Activated B cell treated with CpG ODN at 0.5 μM for 24 hours (primary cell): ENCODE measurements at regions not wholly inside any gene's neighbourhood (a gene's known extent, or its start where the extent isn't known, plus 50 kb on each side); places are given as distances from the start of the nearest gene placed in this dataset.

Experiments
- ATAC-seq: fragments of 200-7000 bp; cut with Tn5 transposase; one replicate; pipeline ENCODE4 v1.10.0; 2021; ENCODE audit warnings: low read depth, mild to moderate bottlenecking, moderate library complexity
- CTCF ChIA-PET: fragments of 350-600 bp; sonication (Branson Sonifier 250); formaldehyde crosslinking; loops from one replicate; lab custom pipeline; 2021; ENCODE audit warnings: antibody characterized with exemption; lab: Charles Lee
- POLR2A ChIA-PET: fragments of 350-600 bp; sonication (Branson Sonifier 250); formaldehyde crosslinking; loops from one replicate; lab custom pipeline; 2021; ENCODE audit warnings: antibody characterized with exemption; lab: Charles Lee
- DNase-seq: peaks from one replicate; pipeline ENCODE4 v3.0.0; 2022
- H3K27ac Mint-ChIP-seq: one replicate; pipeline ENCODE4 v1.8.0; 2020; ENCODE audit warnings: mixed read lengths
- H3K27me3 Mint-ChIP-seq: one replicate; pipeline ENCODE4 v1.8.0; 2021; ENCODE audit warnings: mixed read lengths
- H3K36me3 Mint-ChIP-seq: one replicate; pipeline ENCODE4 v1.8.0; 2021; ENCODE audit warnings: low read depth, mixed read lengths
- H3K4me1 Mint-ChIP-seq: one replicate; pipeline ENCODE4 v1.8.0; 2021; ENCODE audit warnings: mixed read lengths
- H3K4me3 Mint-ChIP-seq: one replicate; pipeline ENCODE4 v1.8.0; 2020; ENCODE audit warnings: mild to moderate bottlenecking, mixed read lengths
- H3K9me3 Mint-ChIP-seq: one replicate; pipeline ENCODE4 v1.8.0; 2020; ENCODE audit warnings: mixed read lengths
- intact Hi-C: fragments of 100-400 bp; cut with micrococcal nuclease; formaldehyde crosslinking; loops from one replicate; pipeline ENCODE4 v1.15.1; 2024
- TF ChIP-seq, protein P1 (sequence below): fragments of 200-600 bp; IDR thresholded peaks from one replicate; pipeline ENCODE4 v1.8.0; 2022; ENCODE audit warnings: antibody characterized with exemption, mild to moderate bottlenecking

DNA sequence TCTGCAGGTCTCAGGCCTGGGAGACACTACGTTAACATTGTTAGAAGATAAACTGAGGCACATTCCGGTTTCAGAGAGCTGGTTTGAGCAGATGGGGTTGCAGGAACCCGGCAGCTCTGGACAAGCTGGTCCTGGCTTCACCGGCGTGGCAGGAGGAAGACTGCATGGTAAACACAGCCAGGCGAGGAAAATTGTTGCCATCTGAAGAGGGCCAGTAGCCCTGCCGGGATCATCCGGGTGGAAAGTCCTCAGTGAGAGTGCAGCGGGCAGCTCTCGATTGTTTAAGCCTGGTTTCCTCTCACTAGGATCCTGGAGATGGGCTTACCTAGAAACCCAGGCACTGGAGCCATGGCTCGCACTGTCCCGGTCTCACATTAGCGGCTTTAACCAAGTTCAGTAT is 226.9 kb downstream of the IRX2 start:
- intact Hi-C loops = no loop called here
- no peak overlapping the region for H3K4me3 Mint-ChIP-seq
- H3K27me3 Mint-ChIP-seq = no peaks in the 10 kb centered on the region
- POLR2A ChIA-PET = no interaction called here
- CTCF ChIA-PET = no interaction called here
- H3K36me3 Mint-ChIP-seq = no peaks in the 10 kb centered on the region
- no peak for ATAC-seq
- TF ChIP-seq, protein P1, sequence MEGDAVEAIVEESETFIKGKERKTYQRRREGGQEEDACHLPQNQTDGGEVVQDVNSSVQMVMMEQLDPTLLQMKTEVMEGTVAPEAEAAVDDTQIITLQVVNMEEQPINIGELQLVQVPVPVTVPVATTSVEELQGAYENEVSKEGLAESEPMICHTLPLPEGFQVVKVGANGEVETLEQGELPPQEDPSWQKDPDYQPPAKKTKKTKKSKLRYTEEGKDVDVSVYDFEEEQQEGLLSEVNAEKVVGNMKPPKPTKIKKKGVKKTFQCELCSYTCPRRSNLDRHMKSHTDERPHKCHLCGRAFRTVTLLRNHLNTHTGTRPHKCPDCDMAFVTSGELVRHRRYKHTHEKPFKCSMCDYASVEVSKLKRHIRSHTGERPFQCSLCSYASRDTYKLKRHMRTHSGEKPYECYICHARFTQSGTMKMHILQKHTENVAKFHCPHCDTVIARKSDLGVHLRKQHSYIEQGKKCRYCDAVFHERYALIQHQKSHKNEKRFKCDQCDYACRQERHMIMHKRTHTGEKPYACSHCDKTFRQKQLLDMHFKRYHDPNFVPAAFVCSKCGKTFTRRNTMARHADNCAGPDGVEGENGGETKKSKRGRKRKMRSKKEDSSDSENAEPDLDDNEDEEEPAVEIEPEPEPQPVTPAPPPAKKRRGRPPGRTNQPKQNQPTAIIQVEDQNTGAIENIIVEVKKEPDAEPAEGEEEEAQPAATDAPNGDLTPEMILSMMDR = no peak
- peaks cover 2% of the 10 kb centered on the region for H3K9me3 Mint-ChIP-seq
- H3K4me1 Mint-ChIP-seq = no peaks in the 10 kb centered on the region
- DNase-seq = no peak
- H3K27ac Mint-ChIP-seq = no peak overlapping the region

DNA sequence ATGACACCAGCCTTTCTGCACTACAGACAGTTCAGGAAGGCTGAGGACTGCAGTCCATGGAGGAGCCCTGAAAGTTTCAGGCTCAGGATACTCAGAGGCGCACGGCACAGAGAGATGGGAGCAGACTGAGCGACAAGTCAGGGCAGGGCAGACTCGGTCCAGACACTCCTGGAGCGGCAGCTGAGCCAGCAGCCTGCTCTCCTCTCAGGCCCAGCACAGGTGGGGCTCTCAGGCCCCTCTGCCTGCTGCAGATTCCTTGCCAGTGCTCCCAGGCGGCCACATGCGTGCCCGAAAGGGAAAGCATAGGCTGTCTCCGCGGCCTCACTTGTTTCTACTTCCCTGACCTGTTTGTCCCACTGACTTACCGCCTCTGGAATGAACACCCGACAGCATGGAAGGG is 228.3 kb downstream of the IRX2 start:
- peaks cover 2% of the 10 kb centered on the region for H3K9me3 Mint-ChIP-seq
- no peaks in the 10 kb centered on the region for H3K27me3 Mint-ChIP-seq
- ATAC-seq = no peak
- no peak for DNase-seq
- intact Hi-C loops = no loop called here
- H3K36me3 Mint-ChIP-seq = no peaks in the 10 kb centered on the region
- POLR2A ChIA-PET = no interaction called here
- H3K27ac Mint-ChIP-seq = no peak overlapping the region
- H3K4me3 Mint-ChIP-seq = no peak overlapping the region
- TF ChIP-seq, protein P1 = no peak
- CTCF ChIA-PET = no interaction called here
- H3K4me1 Mint-ChIP-seq = no peaks in the 10 kb centered on the region

DNA sequence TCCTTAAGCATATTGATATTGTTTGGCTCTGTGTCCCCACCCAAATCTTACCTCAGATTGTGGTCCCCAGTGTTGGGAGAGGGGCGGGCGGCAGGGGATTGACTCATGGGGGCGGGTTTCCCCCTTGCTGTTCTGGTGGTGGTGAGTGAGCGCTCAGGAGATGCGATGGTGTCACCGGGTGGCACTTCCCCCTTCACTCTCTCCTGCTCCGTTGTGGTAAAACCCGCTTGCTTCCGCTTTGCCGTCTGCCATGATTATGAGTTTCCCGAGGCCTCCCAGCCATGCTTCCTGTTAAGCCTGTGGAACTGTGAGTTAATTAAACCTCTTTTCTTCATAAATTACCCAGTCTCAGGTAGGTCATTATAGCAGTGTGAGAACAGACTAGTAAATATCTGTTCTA is 229.1 kb downstream of the IRX2 start:
- no peaks in the 10 kb centered on the region for H3K36me3 Mint-ChIP-seq
- POLR2A ChIA-PET = no interaction called here
- H3K4me3 Mint-ChIP-seq = no peak overlapping the region
- TF ChIP-seq, protein P1 = no peak
- DNase-seq (no peak), ATAC-seq (no peak)
- CTCF ChIA-PET = no interaction called here
- intact Hi-C loops = no loop called here
- no peaks in the 10 kb centered on the region for H3K4me1 Mint-ChIP-seq
- H3K9me3 Mint-ChIP-seq = no peaks in the 10 kb centered on the region
- H3K27me3 Mint-ChIP-seq = no peaks in the 10 kb centered on the region
- no peak overlapping the region for H3K27ac Mint-ChIP-seq

DNA sequence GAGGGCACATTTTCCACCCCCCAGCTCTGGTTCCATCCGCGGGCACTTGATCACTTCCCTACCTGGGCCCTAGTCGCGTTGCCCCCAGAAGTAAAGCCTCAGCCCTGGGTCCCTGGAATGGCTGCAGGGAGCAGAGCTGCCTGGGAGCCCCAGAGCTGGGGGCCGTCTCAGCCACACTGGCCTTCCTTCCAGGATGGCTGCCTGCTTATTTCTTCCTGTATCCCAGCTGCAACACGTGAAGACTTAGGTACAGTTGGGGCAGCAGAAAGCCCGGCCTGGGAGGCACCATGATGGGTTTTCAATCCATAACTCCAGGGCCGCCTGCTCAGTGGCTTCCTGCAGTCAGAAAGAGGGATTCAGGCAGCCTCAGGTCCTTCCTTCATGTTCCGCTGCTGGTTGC is 232.3 kb downstream of the IRX2 start:
- H3K4me1 Mint-ChIP-seq = no peaks in the 10 kb centered on the region
- ATAC-seq = no peak
- DNase-seq = no peak
- no peaks in the 10 kb centered on the region for H3K36me3 Mint-ChIP-seq
- H3K27me3 Mint-ChIP-seq = no peaks in the 10 kb centered on the region
- no peak overlapping the region for H3K4me3 Mint-ChIP-seq
- intact Hi-C loops = no loop called here
- TF ChIP-seq, protein P1 = no peak
- no peak overlapping the region for H3K27ac Mint-ChIP-seq
- ChIA-PET CTCF (no interaction called here), POLR2A (no interaction called here)
- H3K9me3 Mint-ChIP-seq = no peaks in the 10 kb centered on the region

DNA sequence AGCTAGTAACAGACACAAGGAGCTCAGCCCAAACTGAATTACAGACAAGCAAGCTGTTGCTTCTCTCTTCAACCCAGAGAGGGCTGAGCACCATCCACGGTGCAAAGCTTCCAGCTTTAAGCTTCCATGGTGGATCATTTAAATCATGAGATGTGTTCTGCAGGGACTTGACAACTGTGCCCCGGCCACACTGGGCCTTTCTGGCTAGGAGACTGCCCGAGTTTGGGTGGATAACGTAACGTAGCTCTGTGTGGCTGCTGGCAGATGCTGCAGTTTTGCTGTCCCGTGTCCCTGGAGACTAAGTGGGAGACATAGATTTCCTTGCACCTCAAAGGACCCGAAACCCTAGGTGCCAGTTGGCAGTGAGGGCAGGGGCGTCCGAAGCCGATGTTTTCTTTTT is 234.0 kb downstream of the IRX2 start:
- Mint-ChIP-seq H3K4me1 (no peaks in the 10 kb centered on the region), H3K9me3 (no peaks in the 10 kb centered on the region), H3K4me3 (no peak overlapping the region), H3K27ac (no peak overlapping the region), H3K36me3 (no peaks in the 10 kb centered on the region), H3K27me3 (no peaks in the 10 kb centered on the region)
- no peak for DNase-seq
- ChIA-PET CTCF (no interaction called here), POLR2A (no interaction called here)
- no peak for ATAC-seq
- TF ChIP-seq, protein P1 = no peak
- intact Hi-C loops = no loop called here
